ENCODE measurements at regions not wholly inside any gene's neighbourhood (a gene's known extent, or its start where the extent isn't known, plus 50 kb on each side); places are given as distances from the start of the nearest gene placed in this dataset.

- H3K27me3 ChIP-seq (ENCODE audit: control insufficient read depth in 2 of 2, insufficient read depth in 2 of 2, low read length in 2 of 2) = no peaks in the 10 kb centered on the region
- H3K27ac ChIP-seq (ENCODE audit: extremely low read depth, low read depth, low read length) = no peak overlapping the region; the same call in 2 of the 3 replicates
- FAIRE-seq (peak; percentile 79), ATAC-seq (peak; percentile 82), DNase-seq (ENCODE audit: extremely low read depth in 1 of 4, low spot score in 3 of 4) (peak; percentile 50 to 75 (median 62))
- H3K4me1 ChIP-seq (replicated peaks in 1 of 2; ENCODE audit: control insufficient read depth in 2 of 2, insufficient read depth in 2 of 2, low read length in 2 of 2) = peaks cover 5 to 15% of the 10 kb centered on the region in 2 experiments; a peak in 3 of 5 replicates
- H3K9me3 ChIP-seq (replicated peaks; ENCODE audit: control insufficient read depth, insufficient read depth, low read depth, low read length) = no peaks in the 10 kb centered on the region
- 0 out of 2 replicates have a peak overlapping the region, but pooled peaks have one; percentile 5 for H3K4me2 ChIP-seq (ENCODE audit: insufficient read depth, low read length)
- no peaks in the 10 kb centered on the region for H3K9me1 ChIP-seq (ENCODE audit: control insufficient read depth, insufficient read depth, low read length)
- H3K4me3 ChIP-seq = no peak overlapping the region
- H3K9ac ChIP-seq (ENCODE audit: insufficient read depth in 1 of 2, low read depth in 2 of 2, low read length in 2 of 2) = 0 out of 4 replicates have a peak overlapping the region, but pooled peaks of 1 of the 2 experiments have one; percentile 2
- POLR2A ChIA-PET = no interaction called here
- no peaks in the 10 kb centered on the region for H3K36me3 ChIP-seq (ENCODE audit: control insufficient read depth, insufficient read depth, low read length)
- peak overlapping the region; percentile 2; the same call in 1 of the 2 replicates for H2AFZ ChIP-seq (ENCODE audit: low read depth, low read length)
- 6% methylated on average over 6 of the region's 7 CpGs for WGBS (ENCODE audit: insufficient coverage, low coverage, missing lambda C conversion rate)
- BruUV-seq (replicated peaks) = no TSS peak
- in situ Hi-C loops (cut with MboI) (no loop called here), intact Hi-C loops (cut with micrococcal nuclease) (no loop called here)
- CTCF ChIA-PET (ENCODE audit: low intra/inter-chr PET ratio) = no interaction called here
- H3K79me2 ChIP-seq (ENCODE audit: control insufficient read depth, insufficient read depth, low read length) = no peaks in the 10 kb centered on the region
- H4K20me1 ChIP-seq (replicated peaks; ENCODE audit: control insufficient read depth, insufficient read depth, low read length) = no peaks in the 10 kb centered on the region
- TF ChIP-seq CBFA2T3 (IDR thresholded peaks at IDR 0.05) (peak; percentile 57), ZNF324 (CRISPR knock-in tag; IDR thresholded peaks at IDR 0.05) (no peak), RBM25 (IDR thresholded peaks at IDR 0.05; ENCODE audit: low read depth, low read length, severe bottlenecking) (no peak), CHD4 (IDR thresholded peaks at IDR 0.05; ENCODE audit: insufficient read depth, insufficient replicate concordance, low read depth, low read length, poor library complexity, severe bottlenecking) (no peak), KDM2B (CRISPR knock-in tag; IDR thresholded peaks at IDR 0.05) (no peak), HDGF (IDR thresholded peaks at IDR 0.05) (no peak), MYBL2 (IDR thresholded peaks at IDR 0.05; ENCODE audit: low read depth) (no peak), MYBL2 (CRISPR knock-in tag; IDR thresholded peaks at IDR 0.05; ENCODE audit: borderline replicate concordance) (no peak), SPI1 (IDR thresholded peaks at IDR 0.05; ENCODE audit: borderline replicate concordance, low read depth, low read length) (no peak), ARID4B (CRISPR knock-in tag; IDR thresholded peaks at IDR 0.05) (no peak), THRAP3 (IDR thresholded peaks at IDR 0.05; ENCODE audit: borderline replicate concordance) (no peak), PKNOX1 (IDR thresholded peaks at IDR 0.05) (peak; percentile 29; the same call in 1 of the 2 replicates), UBTF (IDR thresholded peaks at IDR 0.05; ENCODE audit: borderline replicate concordance in 1 of 2, low read depth in 2 of 2, low read length in 2 of 2) (no peak), NCOA2 (IDR thresholded peaks at IDR 0.05; ENCODE audit: partially characterized antibody in 2 of 2) (no peak)
Observed at GRCh38 chrX:39869846-39870601, 227.7 kb downstream of the BCOR start.
